ENCODE measurements at regions not wholly inside any gene's neighbourhood (a gene's known extent, or its start where the extent isn't known, plus 50 kb on each side); places are given as distances from the start of the nearest gene placed in this dataset.

GRCh38 chr9:95822583-95823431 lies 52.7 kb upstream of the ERCC6L2 start:
- no peak for DNase-seq

DNA sequence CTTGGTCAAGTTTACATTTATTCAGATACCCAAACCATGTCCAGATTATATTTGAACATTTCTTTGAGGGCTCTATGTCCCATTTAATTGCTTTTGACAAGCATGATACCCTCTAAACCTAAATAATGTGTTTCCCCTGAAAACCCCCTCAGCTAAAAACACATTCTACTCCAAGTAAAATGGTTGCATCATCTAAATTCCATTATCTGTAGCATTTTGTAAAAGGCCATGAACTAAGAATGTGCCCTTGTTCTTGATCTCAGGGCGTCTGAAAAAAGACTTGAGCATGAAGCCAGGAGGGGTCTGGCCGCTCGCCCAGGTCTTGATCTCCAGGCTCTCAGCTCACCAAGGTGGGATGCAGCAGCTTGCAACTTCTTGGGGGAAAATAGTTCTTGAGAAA lies 53.5 kb upstream of the ERCC6L2 start:
- no peak for DNase-seq

GRCh38 chr9:95820074-95820473 lies 55.4 kb upstream of the ERCC6L2 start:
- DNase-seq, result no peak

DNA sequence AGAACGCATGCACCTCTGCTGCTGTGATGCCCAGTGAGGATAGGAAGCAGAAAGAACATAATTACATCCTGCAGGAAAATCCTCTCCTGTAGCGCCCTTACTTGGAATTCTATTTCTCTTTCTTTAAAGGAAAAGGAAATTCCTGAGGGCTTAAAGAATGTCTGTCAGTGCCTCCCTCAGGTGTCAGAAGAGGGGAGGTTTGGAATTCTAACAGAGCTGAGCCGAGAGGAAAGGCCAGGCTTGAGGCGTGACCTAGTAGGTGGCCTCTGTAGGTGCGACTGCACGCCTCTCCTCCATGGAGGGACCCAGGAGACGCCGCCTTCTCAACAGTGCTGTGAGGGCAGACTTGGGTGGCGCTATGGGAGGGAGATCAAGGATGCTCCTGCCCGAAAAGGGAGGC lies 55.9 kb upstream of the ERCC6L2 start:
- DNase-seq, result no peak

- no peak for DNase-seq
Measured at GRCh38 chr9:95817205-95817604, 58.3 kb upstream of the ERCC6L2 start.

GRCh38 chr9:95816716-95817115 lies 58.8 kb upstream of the ERCC6L2 start:
- DNase-seq, result no peak

DNA sequence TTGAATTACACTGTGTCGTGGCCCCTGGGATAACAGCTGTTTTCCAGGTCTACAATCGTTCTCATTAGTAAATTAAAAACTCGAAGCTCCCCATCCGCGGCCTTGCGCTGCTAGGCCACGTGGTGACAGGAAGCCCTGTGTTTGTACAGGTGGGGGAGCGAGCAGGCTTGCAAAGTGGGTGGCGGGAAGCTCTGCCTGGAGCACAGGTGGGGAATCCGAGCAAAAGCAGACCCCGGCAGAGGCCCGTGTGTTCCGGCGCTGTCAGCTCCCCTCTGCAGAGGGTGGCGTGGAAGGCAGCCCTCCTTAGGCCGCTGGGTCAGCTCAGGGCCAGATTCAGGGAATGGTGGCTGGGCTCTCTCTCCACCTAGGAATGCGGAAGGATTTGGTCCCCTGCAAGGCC lies 59.5 kb upstream of the ERCC6L2 start:
- no peak for DNase-seq

DNA sequence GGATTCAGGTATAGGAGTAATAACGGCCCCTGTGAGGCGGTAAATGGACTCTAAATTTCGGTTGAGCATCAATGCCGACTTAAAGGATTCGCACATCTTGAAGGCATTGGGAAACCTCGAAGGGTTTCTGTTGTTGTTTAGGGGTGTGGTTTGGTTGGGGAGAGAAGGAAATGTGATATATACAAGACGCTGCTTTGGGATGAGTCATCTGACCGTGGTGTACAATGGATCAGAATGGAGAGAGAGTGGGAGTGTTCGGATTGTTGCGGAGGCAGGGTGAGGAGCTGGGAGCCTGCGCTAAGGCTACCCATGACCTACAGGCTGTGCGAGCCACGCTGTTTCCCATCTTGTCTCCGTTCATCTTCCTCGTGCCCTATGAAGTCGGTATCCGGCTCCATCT lies 60.4 kb upstream of the ERCC6L2 start:
- no peak for DNase-seq

DNA sequence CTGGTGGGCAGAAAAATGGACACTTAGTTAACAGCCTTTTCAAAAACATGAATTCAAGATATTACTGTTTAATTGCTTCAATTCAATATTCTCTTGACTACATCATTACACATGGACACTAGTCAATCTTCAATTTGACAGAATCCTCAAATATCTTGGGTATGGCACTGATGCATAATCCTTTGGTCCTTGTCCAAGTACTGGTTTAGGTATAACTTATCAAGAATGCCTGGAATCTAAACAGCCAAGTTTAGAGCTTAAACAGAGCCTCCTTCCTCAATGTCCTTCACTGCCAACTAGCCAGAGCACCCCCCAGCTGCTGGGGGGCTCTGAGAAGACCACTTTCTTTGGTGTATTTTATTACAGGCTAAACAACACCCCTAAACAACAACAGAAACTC lies 61.6 kb upstream of the ERCC6L2 start:
- no peak for DNase-seq

GRCh38 chr9:95810814-95811213 lies 64.7 kb upstream of the ERCC6L2 start:
- no peak for DNase-seq

GRCh38 chr9:95810133-95810532 lies 65.4 kb upstream of the ERCC6L2 start:
- no peak for DNase-seq

- DNase-seq, result no peak
Measured at GRCh38 chr9:95809686-95810085, 65.8 kb upstream of the ERCC6L2 start.

DNA sequence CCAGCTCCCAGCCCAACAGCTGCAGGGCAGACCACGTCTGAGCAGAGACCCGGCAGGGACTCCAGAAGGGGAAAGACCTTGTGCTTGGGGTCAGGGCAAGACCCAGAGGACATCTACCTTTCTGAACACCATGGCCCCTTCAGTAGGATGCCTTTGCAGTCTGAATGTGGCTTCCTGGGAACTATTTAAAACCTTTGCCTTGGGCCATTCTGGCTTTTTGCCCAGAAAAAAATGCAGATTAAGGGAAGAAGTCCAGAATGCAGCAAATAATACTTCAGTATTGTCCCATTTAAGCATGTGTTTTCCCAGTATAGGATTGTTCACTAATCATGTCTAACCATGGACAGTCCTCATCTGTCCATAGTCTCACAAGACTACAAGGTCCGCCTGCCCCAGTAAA lies 67.5 kb upstream of the ERCC6L2 start:
- DNase-seq, result no peak

DNA sequence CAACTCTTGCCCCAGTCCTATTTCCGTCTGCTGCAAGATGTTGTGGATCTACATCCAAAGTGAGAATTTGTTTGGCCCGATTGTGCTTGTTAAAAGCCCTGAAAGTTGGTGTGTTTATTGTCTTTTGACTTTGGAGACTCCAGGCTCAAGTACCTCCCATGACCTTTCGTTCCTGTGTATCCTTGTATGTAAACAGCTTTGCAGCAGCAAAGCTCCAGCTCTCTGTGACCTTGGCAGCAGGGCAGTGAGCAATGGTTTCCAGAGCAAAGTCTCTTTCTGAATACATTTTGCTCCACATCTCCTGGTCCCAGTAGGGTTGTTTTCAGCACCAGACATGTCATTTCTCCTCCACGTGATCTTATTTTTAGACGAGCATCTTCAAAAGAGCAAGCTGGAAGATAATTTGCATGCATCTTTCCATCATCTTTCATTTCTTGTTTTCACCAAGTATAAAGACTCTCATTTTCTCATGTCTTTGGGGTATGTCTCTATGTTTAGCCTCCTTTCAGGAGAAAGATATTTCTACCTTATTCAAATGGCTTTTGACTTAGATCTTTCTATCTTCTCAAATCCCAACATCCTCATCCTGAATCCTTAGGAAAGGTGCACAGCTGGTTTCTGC lies 68.1 kb upstream of the ERCC6L2 start:
- DNase-seq, result no peak

DNA sequence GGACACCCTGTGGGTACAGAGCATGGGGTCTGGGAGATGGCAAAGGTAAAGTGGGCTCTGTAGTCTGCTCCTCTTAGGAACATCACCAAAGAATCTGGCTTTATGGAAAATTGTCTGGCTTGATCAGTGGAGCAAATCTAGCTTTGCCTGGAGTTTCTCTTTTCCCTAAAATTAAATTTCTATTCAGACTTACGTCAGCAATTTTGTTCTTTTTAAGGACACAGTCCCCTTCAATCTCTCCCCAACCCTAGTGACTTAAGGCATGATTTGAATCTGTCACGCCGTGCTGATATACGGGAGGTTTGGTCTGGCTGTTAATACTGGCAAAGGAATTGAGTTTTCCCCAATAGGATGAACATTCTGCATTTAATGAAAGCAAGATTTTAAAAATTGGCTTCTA lies 72.3 kb upstream of the ERCC6L2 start:
- DNase-seq, result no peak

DNA sequence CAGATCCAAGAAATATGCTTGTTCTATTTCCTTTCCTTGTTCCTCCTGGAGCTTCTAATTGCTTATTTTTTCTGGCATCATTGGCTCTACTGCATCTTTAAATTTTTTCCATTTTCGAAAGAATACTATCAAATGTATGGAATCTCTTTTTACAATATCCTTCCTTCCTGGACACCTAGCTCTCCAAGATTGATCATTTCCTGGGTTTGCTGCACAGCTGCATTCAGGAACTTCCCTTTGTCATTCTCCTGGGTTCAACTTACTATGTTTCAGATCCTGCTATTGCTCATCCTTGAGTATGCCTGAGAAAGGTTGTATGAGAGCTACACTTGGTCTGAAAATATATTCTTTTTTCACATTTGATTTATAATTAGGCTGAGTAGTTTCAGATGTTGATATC lies 73.7 kb upstream of the ERCC6L2 start:
- no peak for DNase-seq

DNA sequence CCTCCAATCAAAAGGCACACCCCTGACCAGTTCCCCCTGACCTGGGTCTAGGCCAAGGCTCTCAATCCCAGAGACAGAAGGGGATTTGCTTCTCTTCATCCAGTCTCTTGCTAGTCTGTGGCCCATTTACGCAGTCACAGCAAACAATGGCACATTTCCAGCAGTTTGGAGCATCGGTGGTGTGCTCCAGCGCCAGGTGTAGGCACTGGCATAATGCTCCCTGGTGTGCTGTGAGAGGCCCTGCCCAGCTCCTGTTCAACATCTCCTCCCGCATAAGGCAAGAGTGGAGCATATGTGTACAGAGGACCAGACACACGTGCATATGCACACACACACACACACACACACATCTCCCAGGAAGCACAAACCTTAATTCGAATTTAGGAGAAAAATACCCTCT lies 79.5 kb upstream of the ERCC6L2 start:
- no peak for DNase-seq

DNA sequence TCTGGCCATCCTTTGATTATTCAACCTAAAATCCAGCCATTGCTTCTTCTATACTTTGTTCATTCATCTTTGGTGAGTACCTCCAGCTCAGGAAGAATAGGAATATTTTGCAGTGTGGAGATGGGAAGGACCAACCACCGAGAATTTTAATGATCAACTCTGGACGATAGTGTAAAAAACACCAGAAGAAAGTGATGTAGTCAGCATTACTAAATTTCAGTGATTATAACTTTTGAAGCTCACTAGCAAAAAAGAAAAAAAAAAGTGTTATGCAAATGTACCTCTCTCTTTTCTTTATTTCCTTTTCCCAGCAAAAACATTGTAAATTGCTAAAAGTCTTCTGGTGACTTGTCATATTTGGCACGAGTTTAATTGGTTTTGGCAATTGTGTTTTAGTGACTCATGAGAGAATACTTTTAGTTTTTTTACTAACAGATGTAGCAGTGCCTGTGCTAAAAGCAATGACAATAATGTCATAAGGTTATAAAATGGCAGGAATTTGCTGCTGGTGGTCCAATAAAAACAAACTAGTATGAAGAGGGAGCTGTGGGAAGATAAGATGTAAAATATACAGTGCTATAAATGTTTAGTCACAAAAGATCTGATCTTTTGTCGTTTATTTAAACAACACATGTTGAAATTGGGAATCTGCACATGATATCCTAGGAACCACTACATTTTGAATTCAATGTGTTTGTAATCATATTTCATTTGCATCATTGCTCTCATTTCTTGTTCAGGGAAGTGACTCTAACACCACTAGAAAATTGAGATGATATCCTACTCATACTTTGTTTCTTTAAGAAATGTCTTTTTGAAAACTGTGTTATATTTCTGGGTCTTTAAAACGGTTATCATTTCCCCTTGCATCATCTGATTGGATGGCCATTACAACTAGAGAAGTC lies 81.3 kb upstream of the ERCC6L2 start:
- DNase-seq, result no peak

- no peak for DNase-seq
Measured at GRCh38 chr9:95791695-95792094, 83.8 kb upstream of the ERCC6L2 start.

- no peak for DNase-seq
Measured at GRCh38 chr9:95791286-95791685, 84.2 kb upstream of the ERCC6L2 start.

DNA sequence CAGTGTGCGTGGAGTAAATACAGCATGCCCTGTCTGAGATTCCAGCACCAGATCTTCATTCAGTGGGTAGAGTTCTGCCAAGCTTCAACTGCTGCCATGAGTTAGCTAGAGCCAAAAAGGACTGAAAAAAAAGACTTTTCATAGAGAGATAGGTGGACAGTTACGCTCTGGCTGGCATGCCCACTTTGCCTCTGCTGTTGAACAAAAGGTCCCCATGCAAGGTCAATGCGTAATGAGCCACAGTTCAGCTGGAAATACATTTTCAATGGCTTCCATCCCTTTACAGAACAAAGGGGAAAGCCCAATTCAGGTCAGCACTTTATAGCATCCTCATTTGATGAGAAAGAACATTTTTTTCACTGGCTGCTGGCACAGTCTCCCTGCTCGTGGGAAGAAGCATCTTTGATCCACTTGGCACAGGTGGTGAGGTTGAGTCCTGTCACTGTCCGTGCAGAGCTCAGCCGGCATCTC lies 86.9 kb upstream of the ERCC6L2 start:
- DNase-seq, result no peak

DNA sequence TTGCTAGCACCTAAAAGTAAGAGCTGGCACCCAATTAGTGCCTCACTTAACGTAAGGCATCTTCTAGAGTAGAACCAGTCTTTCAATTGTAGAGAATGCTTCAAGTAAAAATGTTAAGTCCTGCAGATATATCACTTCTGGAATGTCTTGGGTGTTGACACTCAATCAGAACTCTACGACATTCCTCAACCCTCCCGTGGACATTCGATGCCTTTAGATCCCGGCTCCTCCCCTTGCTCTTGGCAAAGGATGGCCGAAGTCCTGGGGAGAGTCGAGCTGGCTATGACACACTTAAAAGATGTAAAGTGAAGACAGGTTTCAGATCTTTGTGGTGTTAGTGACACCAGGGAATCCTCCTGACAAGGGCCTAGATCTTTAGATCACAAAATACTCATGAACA lies 87.5 kb upstream of the ERCC6L2 start:
- DNase-seq, result no peak

GRCh38 chr9:95785209-95785608 lies 90.3 kb upstream of the ERCC6L2 start:
- DNase-seq, result no peak

DNA sequence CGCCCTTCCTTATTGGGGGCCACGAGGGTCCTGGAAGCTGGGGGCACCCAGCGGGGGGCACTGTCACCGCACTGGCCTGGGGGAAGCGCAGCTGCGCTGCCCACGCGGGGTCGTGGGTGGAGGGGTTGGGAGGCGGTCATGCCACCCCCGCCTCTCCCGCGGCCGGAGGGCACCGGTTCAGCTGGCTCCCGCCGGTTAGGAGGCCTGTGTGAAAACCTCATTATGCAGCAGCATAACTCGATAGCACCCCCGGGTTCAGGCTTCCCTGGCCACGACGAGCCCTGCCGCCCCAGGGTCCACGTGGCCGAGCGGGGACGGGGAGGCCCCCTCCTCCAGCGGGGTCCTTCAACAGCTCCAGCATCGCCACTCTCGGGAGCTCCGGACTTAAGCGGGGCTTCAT lies 91.2 kb upstream of the ERCC6L2 start:
- no peak for DNase-seq

Measured in hematopoietic multipotent progenitor cell treated with erythropoietin and hydrocortisone succinate and interleukin-3 and kit ligand, for 8 days (in vitro differentiated cells).